HepG2 (cell line): ENCODE measurements at regions not wholly inside any gene's neighbourhood (a gene's known extent, or its start where the extent isn't known, plus 50 kb on each side); places are given as distances from the start of the nearest gene placed in this dataset.
A peak's percentile ranks its signal among the peaks of the same experiment; 100 is the strongest.

ENCODE experiments used
- ATAC-seq: fragments of 200-7000 bp; cut with Tn5 transposase; 3 replicates; pipeline ENCODE4 v1.9.1; 2020; ENCODE audit warnings: mild to moderate bottlenecking, moderate library complexity
- BruUV-seq: library from RNA; stranded (reverse); fragments of 400-500 nt; replicated peaks from 2 replicates; lab custom pipeline; 2021; lab: Mats Ljungman, UMichigan
- CTCF ChIA-PET: fragments of 300-600 bp; formaldehyde crosslinking; extraction: SDS; loops from one replicate; lab custom pipeline; 2021; ENCODE audit warnings: low total read pairs, inconsistent platforms, low intra/inter-chr PET ratio; lab: Yijun Ruan, JAX
- POLR2A ChIA-PET: fragments of 350-600 bp; sonication (Branson Sonifier 250); formaldehyde crosslinking; loops from one replicate; lab custom pipeline; 2020; ENCODE audit warnings: antibody characterized with exemption, inconsistent platforms; lab: Yijun Ruan, JAX
- DNase-seq: peaks from one replicate; pipeline ENCODE4 v3.0.0-alpha.2; 2015; ENCODE audit warnings: low spot score
- FAIRE-seq: peaks from 3 replicates; lab custom pipeline; 2011; peaks lifted over from hg19 to GRCh38; lab: Jason Lieb, UNC
- H2AFZ ChIP-seq: one replicate; pipeline ENCODE4 v1.6.1; 2011; ENCODE audit warnings: low read length, inconsistent platforms
- H3K27ac ChIP-seq: fragments of 300-600 bp; 3 replicates; pipeline ENCODE4 v1.8.0; 2011; ENCODE audit warnings: mixed run types, mild to moderate bottlenecking, mixed read lengths, low read length, inconsistent platforms; ENCODE audit not compliant: insufficient read depth; ENCODE audit errors: extremely low read length
- H3K27me3 ChIP-seq, 2 experiments: fragments of 200-600 bp in 1 of 2; 2 replicates in 1 of 2; 3 replicates in 1 of 2; pipeline versions ENCODE4 v1.6.0 to v1.8.0; 2011; ENCODE audit warnings: low read length in 2 of 2, mild to moderate bottlenecking in 2 of 2, moderate library complexity in 2 of 2, inconsistent platforms in 1 of 2; ENCODE audit not compliant: insufficient read depth in 2 of 2, control insufficient read depth in 1 of 2
- H3K36me3 ChIP-seq, 2 experiments: fragments of 200-600 bp in 1 of 2; replicated peaks in 1 of 2; 2 replicates in 1 of 2; 3 replicates in 1 of 2; pipeline versions ENCODE4 v1.5.1 to v1.8.0; 2011; ENCODE audit warnings: low read length in 2 of 2, inconsistent platforms in 1 of 2; ENCODE audit not compliant: insufficient read depth in 2 of 2, control insufficient read depth in 1 of 2
- H3K4me1 ChIP-seq: 2 replicates; pipeline ENCODE4 v1.5.1; 2012; ENCODE audit warnings: low read length, inconsistent platforms; ENCODE audit not compliant: insufficient read depth
- H3K4me2 ChIP-seq: 2 replicates; pipeline ENCODE4 v1.6.0; 2011; ENCODE audit warnings: low read depth, low read length, inconsistent platforms
- H3K4me3 ChIP-seq, 3 experiments: fragments of 200-600 bp in 1 of 3; sonication (generic), shearing (Covaris generic) in 1 of 3; replicated peaks in 1 of 3; 2 replicates each; pipeline ENCODE4 v1.5.1; 2011 to 2016; ENCODE audit warnings: low read length in 3 of 3, inconsistent platforms in 2 of 3, low read depth in 2 of 3, mild to moderate bottlenecking in 2 of 3, control low read depth in 1 of 3, mixed read lengths in 1 of 3; ENCODE audit not compliant: insufficient read depth in 1 of 3
- H3K79me2 ChIP-seq: one replicate; pipeline ENCODE4 v1.6.1; 2011; ENCODE audit warnings: low read length, inconsistent platforms; ENCODE audit not compliant: insufficient read depth
- H3K9ac ChIP-seq: 2 replicates; pipeline ENCODE4 v1.6.0; 2011; ENCODE audit warnings: mild to moderate bottlenecking, low read depth, low read length, inconsistent platforms; ENCODE audit not compliant: insufficient read depth
- H3K9me3 ChIP-seq: 2 replicates; pipeline ENCODE4 v1.5.1; 2012; ENCODE audit warnings: mild to moderate bottlenecking, low read length
- H4K20me1 ChIP-seq: 2 replicates; pipeline ENCODE4 v1.6.0; 2011; ENCODE audit warnings: inconsistent platforms, mild to moderate bottlenecking, low read length, moderate library complexity; ENCODE audit not compliant: insufficient read depth
- ADNP ChIP-seq: sonication (generic); formaldehyde crosslinking; IDR thresholded peaks from 2 replicates; pipeline ENCODE4 v1.4.0; 2020; ENCODE audit warnings: missing genetic modification reagents
- BRCA1 ChIP-seq: sonication (generic); formaldehyde crosslinking; IDR thresholded peaks from 2 replicates; pipeline ENCODE4 v1.4.0; 2020; ENCODE audit warnings: missing genetic modification reagents
- ERF ChIP-seq: IDR thresholded peaks from 2 replicates; pipeline ENCODE4 v1.6.1; 2018; ENCODE audit warnings: missing biosample characterization, missing genetic modification reagents
- KDM1A ChIP-seq: IDR thresholded peaks from 2 replicates; pipeline ENCODE4 v1.6.1; 2016; ENCODE audit warnings: missing compliant biosample characterization
- MEF2D ChIP-seq: sonication (generic); formaldehyde crosslinking; IDR thresholded peaks from 2 replicates; pipeline ENCODE4 v1.5.1; 2020; ENCODE audit warnings: mild to moderate bottlenecking, missing genetic modification reagents
- ZBTB39 ChIP-seq: sonication (generic); formaldehyde crosslinking; IDR thresholded peaks from 2 replicates; pipeline ENCODE4 v1.5.0; 2020; ENCODE audit warnings: missing genetic modification reagents
- ZNF10 ChIP-seq: sonication (generic); formaldehyde crosslinking; IDR thresholded peaks from 2 replicates; pipeline ENCODE4 v1.4.0; 2020; ENCODE audit warnings: mild to moderate bottlenecking, low read depth, missing genetic modification reagents, borderline replicate concordance
- ZNF263 ChIP-seq: sonication (generic); formaldehyde crosslinking; IDR thresholded peaks from 2 replicates; pipeline ENCODE4 v1.4.0; 2020; ENCODE audit warnings: missing genetic modification reagents
- ZNF318 ChIP-seq: sonication (generic); formaldehyde crosslinking; IDR thresholded peaks from 2 replicates; pipeline ENCODE4 v1.4.0; 2020; ENCODE audit warnings: mild to moderate bottlenecking, missing genetic modification reagents
- ZNF451 ChIP-seq: sonication (generic); formaldehyde crosslinking; IDR thresholded peaks from 2 replicates; pipeline ENCODE4 v1.5.0; 2020; ENCODE audit warnings: mild to moderate bottlenecking, missing genetic modification reagents
- ZNF724P ChIP-seq: sonication (generic); formaldehyde crosslinking; IDR thresholded peaks from 2 replicates; pipeline ENCODE4 v1.8.0; 2022; ENCODE audit warnings: missing genetic modification reagents, borderline replicate concordance
- ZNF777 ChIP-seq: sonication (generic); formaldehyde crosslinking; IDR thresholded peaks from 2 replicates; pipeline ENCODE4 v1.4.0; 2020; ENCODE audit warnings: missing genetic modification reagents
- ZNF790 ChIP-seq: sonication (generic); formaldehyde crosslinking; IDR thresholded peaks from 2 replicates; pipeline ENCODE4 v1.8.0; 2022; ENCODE audit warnings: missing genetic modification reagents, mild to moderate bottlenecking, borderline replicate concordance
- WGBS: methylation state at CpG from one replicate; pipeline ENCODE4 v1.1.6; 2017; ENCODE audit warnings: low lambda C conversion rate; 5-methylcytosine and 5-hydroxymethylcytosine counted together
- in situ Hi-C: cut with HindIII; loops from 2 replicates; pipeline ENCODE4 v1.10.0; 2017; ENCODE audit warnings: low pct_unique_long_range_greater_than_20kb; ENCODE audit not compliant: extremely low pct_ligation_motif_present
- intact Hi-C: fragments of 100-400 bp; cut with micrococcal nuclease; formaldehyde crosslinking; loops from one replicate; pipeline ENCODE4 v1.10.0; 2022; ENCODE audit not compliant: unreplicated experiment

GRCh38 chr20:50266293-50267040 lies 75.8 kb downstream of the CEBPB start:
- no peak for ATAC-seq
- intact Hi-C loops: loop anchor here (2.0 kb wide), 1 partner anchor 70 kb away; no protein-coding TSS in a partner anchor
- H3K27me3 ChIP-seq: peaks cover 3 to 19% of the 10 kb centered on the region in 2 experiments
- H4K20me1 ChIP-seq: no peaks in the 10 kb centered on the region
- 20% methylated on average over 10 of the region's 10 CpGs for WGBS
- peak overlapping the region; percentile 76 for H3K4me2 ChIP-seq
- BruUV-seq: no TSS peak
- ChIA-PET POLR2A (interaction anchor here (0.8 to 1.6 kb wide), 6 partner anchors 23 to 136 kb away, joined by 3 to 6 read pairs (median 4); no protein-coding TSS in a partner anchor), CTCF (no interaction called here)
- H3K27ac ChIP-seq: no peak overlapping the region
- H3K9me3 ChIP-seq: no peaks in the 10 kb centered on the region
- in situ Hi-C loops: no loop called here
- H3K79me2 ChIP-seq: no peaks in the 10 kb centered on the region
- FAIRE-seq: no peak
- no peak for DNase-seq
- peak overlapping the region in 1 of 3 experiments; percentile 64; a peak in 1 of 6 replicates for H3K4me3 ChIP-seq
- no peak overlapping the region for H2AFZ ChIP-seq
- H3K4me1 ChIP-seq: peaks cover 76% of the 10 kb centered on the region
- no peaks in the 10 kb centered on the region for H3K36me3 ChIP-seq
- 0 out of 2 replicates have a peak overlapping the region, but pooled peaks have one; percentile 38 for H3K9ac ChIP-seq
- TF ChIP-seq ZNF10: 0 out of 2 replicates have a peak, but pooled peaks have one; percentile 7
- peak; percentile 77; the same call in 1 of the 2 replicates for TF ChIP-seq ADNP
- no peak; the same call in 1 of the 2 replicates for TF ChIP-seq ERF (CRISPR knock-in tag)
- TF ChIP-seq ZNF790 (CRISPR knock-in tag): no peak
- no peak for TF ChIP-seq BRCA1 (CRISPR knock-in tag)
- no peak for TF ChIP-seq ZNF777 (CRISPR knock-in tag)
- TF ChIP-seq ZBTB39 (CRISPR knock-in tag): 0 out of 2 replicates have a peak, but pooled peaks have one; percentile 49
- 0 out of 2 replicates have a peak, but pooled peaks have one; percentile 1 for TF ChIP-seq ZNF263 (CRISPR knock-in tag)
- no peak for TF ChIP-seq ZNF451
- no peak for TF ChIP-seq ZNF724P (CRISPR knock-in tag)
- TF ChIP-seq ZNF318: 0 out of 2 replicates have a peak, but pooled peaks have one; percentile 60
- no peak for TF ChIP-seq MEF2D (CRISPR knock-in tag)
- peak; percentile 95; the same call in 1 of the 2 replicates for TF ChIP-seq KDM1A (CRISPR knock-in tag)
